ENCODE measurements at regions not wholly inside any gene's neighbourhood (a gene's known extent, or its start where the extent isn't known, plus 50 kb on each side); places are given as distances from the start of the nearest gene placed in this dataset.
"Not testable (repeated sequence)": the region's sequence is repeated elsewhere in the genome, so short reads cannot be mapped to it uniquely, and the experiment has no call there.

- no peak for DNase-seq
Measured at GRCh38 chr10:105769248-105770184, 1128.4 kb downstream of the SORCS3 start.

- DNase-seq = no peak
Measured at GRCh38 chr10:105763611-105764010, 1122.5 kb downstream of the SORCS3 start.

GRCh38 chr10:105761576-105762260, 1120.6 kb downstream of the SORCS3 start:
- DNase-seq = no peak

GRCh38 chr10:105759669-105760068, 1118.6 kb downstream of the SORCS3 start:
- no peak for DNase-seq

GRCh38 chr10:105758209-105758998, 1117.3 kb downstream of the SORCS3 start:
- no peak for DNase-seq

GRCh38 chr10:105757302-105757701, 1116.2 kb downstream of the SORCS3 start:
- DNase-seq = no peak

GRCh38 chr10:105756386-105756785, 1115.3 kb downstream of the SORCS3 start:
- no peak for DNase-seq

GRCh38 chr10:105751688-105752087, 1110.6 kb downstream of the SORCS3 start:
- DNase-seq = no peak

- no peak for DNase-seq
Measured at GRCh38 chr10:105745596-105746148, 1104.6 kb downstream of the SORCS3 start.

GRCh38 chr10:105743343-105744056, 1102.4 kb downstream of the SORCS3 start:
- no peak for DNase-seq

GRCh38 chr10:105742923-105743322, 1101.8 kb downstream of the SORCS3 start:
- no peak for DNase-seq

GRCh38 chr10:105742184-105742583, 1101.1 kb downstream of the SORCS3 start:
- no peak for DNase-seq

GRCh38 chr10:105734479-105734878, 1093.4 kb downstream of the SORCS3 start:
- DNase-seq = no peak

GRCh38 chr10:105733924-105734323, 1092.8 kb downstream of the SORCS3 start:
- no peak for DNase-seq

- no peak for DNase-seq
Measured at GRCh38 chr10:105729428-105729827, 1088.3 kb downstream of the SORCS3 start.

GRCh38 chr10:105727586-105727985, 1086.5 kb downstream of the SORCS3 start:
- not testable (repeated sequence) for DNase-seq

- DNase-seq = no peak
Measured at GRCh38 chr10:105727131-105727530, 1086.0 kb downstream of the SORCS3 start.

GRCh38 chr10:105726149-105726548, 1085.1 kb downstream of the SORCS3 start:
- DNase-seq = no peak

GRCh38 chr10:105725007-105725406, 1083.9 kb downstream of the SORCS3 start:
- no peak for DNase-seq

- no peak for DNase-seq
Measured at GRCh38 chr10:105718207-105718995, 1077.3 kb downstream of the SORCS3 start.

GRCh38 chr10:105714728-105715127, 1073.6 kb downstream of the SORCS3 start:
- no peak for DNase-seq
